GM12864 (cell line): ENCODE measurements at regions not wholly inside any gene's neighbourhood (a gene's known extent, or its start where the extent isn't known, plus 50 kb on each side); places are given as distances from the start of the nearest gene placed in this dataset.

Experiments used
- DNase-seq: peaks from one replicate; pipeline ENCODE4 v3.0.0-alpha.2; 2011; ENCODE audit warnings: low read depth
- H3K4me3 ChIP-seq: 2 replicates; pipeline ENCODE4 v1.5.1; 2011; ENCODE audit warnings: mild to moderate bottlenecking, low read depth, low read length, control low read depth
- TF ChIP-seq, protein P1 (sequence below): IDR thresholded peaks from 2 replicates; pipeline ENCODE4 v1.5.1; 2011; ENCODE audit warnings: low read depth, mild to moderate bottlenecking, moderate library complexity, low read length, control low read depth, inconsistent platforms; ENCODE audit errors: missing control alignments

DNA sequence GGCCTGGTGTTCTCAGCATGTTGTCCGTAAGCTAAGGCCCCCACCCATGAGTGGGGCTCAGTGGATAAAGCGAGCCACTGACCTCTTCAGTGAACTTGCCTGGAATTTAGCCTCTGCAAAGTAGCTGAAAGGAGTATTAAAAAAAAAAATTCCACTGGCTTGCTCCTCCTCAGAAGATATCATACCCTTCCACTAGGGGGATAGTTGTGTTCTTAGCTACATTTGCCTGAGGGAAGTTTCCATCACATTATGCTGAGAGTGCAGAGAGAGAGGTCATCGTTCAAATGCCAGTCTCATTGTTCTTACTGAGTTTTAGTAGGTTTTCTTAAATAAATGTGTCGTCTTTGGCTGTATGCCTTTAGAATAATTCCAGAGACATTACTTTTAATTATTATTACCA, 879.7 kb downstream of the JRKL start:
- no peak for DNase-seq
- H3K4me3 ChIP-seq, result no peak overlapping the region
- TF ChIP-seq, protein P1, sequence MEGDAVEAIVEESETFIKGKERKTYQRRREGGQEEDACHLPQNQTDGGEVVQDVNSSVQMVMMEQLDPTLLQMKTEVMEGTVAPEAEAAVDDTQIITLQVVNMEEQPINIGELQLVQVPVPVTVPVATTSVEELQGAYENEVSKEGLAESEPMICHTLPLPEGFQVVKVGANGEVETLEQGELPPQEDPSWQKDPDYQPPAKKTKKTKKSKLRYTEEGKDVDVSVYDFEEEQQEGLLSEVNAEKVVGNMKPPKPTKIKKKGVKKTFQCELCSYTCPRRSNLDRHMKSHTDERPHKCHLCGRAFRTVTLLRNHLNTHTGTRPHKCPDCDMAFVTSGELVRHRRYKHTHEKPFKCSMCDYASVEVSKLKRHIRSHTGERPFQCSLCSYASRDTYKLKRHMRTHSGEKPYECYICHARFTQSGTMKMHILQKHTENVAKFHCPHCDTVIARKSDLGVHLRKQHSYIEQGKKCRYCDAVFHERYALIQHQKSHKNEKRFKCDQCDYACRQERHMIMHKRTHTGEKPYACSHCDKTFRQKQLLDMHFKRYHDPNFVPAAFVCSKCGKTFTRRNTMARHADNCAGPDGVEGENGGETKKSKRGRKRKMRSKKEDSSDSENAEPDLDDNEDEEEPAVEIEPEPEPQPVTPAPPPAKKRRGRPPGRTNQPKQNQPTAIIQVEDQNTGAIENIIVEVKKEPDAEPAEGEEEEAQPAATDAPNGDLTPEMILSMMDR, result peak; percentile 37

DNA sequence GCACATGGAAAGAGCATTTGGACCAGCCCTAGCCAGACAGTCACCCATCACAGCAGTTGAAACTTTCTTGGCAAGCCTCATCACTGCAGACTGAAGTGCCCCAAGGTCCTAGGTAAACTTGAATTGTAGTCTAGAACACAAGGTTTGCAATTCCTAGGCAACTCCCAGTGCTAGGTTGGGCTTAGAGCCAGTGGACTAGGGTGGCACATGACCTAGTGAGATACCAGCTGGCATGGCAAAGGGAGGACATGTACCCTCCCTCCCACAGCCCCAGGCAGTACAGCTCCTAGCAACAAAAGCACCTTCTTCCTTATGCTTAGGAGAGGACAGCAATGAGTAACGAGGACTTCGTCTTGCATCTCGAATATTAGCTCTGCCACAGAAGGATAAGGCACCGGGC, 889.5 kb downstream of the JRKL start:
- H3K4me3 ChIP-seq, result no peak overlapping the region
- TF ChIP-seq, protein P1, result no peak
- DNase-seq, result no peak

DNA sequence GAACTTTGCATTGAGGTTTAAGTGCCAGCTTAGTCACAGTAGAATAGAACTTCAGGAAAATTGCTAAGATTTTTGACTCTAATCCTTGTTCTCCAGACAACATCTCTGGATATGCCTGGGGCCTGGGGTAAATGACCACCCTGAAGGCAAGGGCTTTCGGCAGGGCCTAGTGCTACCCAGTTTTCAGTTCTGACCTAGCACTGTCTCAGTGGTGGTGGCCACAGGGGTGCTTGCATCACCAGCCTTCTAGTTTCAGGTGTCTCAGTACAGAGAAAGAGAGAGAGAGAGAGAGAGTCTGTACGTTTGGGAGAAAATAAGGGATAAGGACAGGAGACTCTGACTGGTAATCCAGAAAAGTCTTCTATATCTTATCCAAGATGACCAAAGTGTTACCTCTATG, 890.5 kb downstream of the JRKL start:
- TF ChIP-seq, protein P1, result no peak
- DNase-seq, result no peak
- no peak overlapping the region for H3K4me3 ChIP-seq

DNA sequence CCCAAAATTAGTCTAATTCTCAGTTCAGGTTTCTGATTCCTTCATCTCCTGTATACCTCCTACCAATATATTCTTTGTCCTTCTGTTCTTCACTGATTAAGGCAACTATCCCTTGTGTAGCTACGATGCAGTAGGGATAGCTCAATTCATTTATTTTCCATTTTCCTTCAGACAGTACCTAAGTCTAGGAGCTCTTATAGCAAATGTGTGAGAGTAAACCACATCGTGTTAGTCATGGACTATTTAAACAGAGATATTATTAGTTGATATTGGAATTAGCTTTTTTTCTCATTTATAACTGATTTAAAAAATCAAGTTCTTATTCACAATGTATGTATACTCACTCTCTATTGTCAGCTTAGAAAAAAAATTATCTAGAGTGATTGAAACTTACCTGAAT, 900.0 kb downstream of the JRKL start:
- H3K4me3 ChIP-seq, result no peak overlapping the region
- DNase-seq, result no peak
- TF ChIP-seq, protein P1, result no peak

GRCh38 chr11:97290464-97291041, 900.7 kb downstream of the JRKL start:
- TF ChIP-seq, protein P1, result no peak
- no peak overlapping the region for H3K4me3 ChIP-seq

GRCh38 chr11:97296301-97296700, 906.5 kb downstream of the JRKL start:
- TF ChIP-seq, protein P1, result no peak
- no peak overlapping the region for H3K4me3 ChIP-seq
- no peak for DNase-seq

More at GRCh38 chr11:97290464-97291041, 900.7 kb downstream of the JRKL start:
- no peak for DNase-seq

DNA sequence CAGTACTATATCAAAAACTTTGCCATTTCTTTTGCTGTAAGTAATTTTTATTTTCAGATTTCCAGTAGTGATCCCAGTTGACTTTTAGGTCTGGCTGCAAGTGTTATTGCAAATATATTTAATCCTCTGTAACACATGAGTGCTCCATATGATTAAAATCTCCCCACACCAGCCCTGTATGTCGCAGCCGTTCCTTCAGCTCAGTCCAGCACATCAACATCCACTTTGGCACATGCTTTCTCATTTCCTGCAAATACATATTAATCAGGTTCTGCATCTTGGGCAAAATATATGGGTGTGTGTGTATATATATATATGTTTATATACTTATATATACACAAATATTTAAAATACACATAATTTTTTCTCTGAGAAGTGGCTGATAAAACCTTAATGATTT, 919.5 kb downstream of the JRKL start:
- H3K4me3 ChIP-seq, result no peak overlapping the region
- TF ChIP-seq, protein P1, result no peak
- no peak for DNase-seq
